GM12892 (cell line): ENCODE measurements at regions not wholly inside any gene's neighbourhood (a gene's known extent, or its start where the extent isn't known, plus 50 kb on each side); places are given as distances from the start of the nearest gene placed in this dataset.

Experiments
- DNase-seq: peaks from one replicate; pipeline ENCODE4 v3.0.0; 2011; ENCODE audit not compliant: insufficient read length
- FAIRE-seq: peaks from 2 replicates; lab custom pipeline; 2011; peaks lifted over from hg19 to GRCh38; lab: Jason Lieb, UNC
- POLR2A ChIP-seq: IDR thresholded peaks from 2 replicates; pipeline ENCODE4 v1.6.1; 2011; ENCODE audit warnings: low read depth, low read length, control low read depth
- POLR2AphosphoS5 ChIP-seq: IDR thresholded peaks from 2 replicates; pipeline ENCODE4 v1.6.1; 2011; ENCODE audit warnings: low read depth, low read length, control low read depth
- TAF1 ChIP-seq: IDR thresholded peaks from 2 replicates; pipeline ENCODE4 v1.6.1; 2011; ENCODE audit warnings: low read depth, mild to moderate bottlenecking, control low read depth, low read length, borderline replicate concordance

- TF ChIP-seq POLR2AphosphoS5 = no peak
- no peak for TF ChIP-seq POLR2A
- no peak for TF ChIP-seq TAF1
- DNase-seq (no peak), FAIRE-seq (no peak)
Measured at GRCh38 chr9:106626936-106627335, 236.0 kb upstream of the ZNF462 start.

- DNase-seq = no peak
- TF ChIP-seq POLR2AphosphoS5 = no peak
- no peak for TF ChIP-seq POLR2A
- no peak for TF ChIP-seq TAF1
- FAIRE-seq = no peak
Measured at GRCh38 chr9:106632621-106633020, 230.3 kb upstream of the ZNF462 start.

GRCh38 chr9:106634183-106634582 lies 228.8 kb upstream of the ZNF462 start:
- TF ChIP-seq TAF1 (no peak), POLR2A (no peak), POLR2AphosphoS5 (no peak)
- DNase-seq (no peak), FAIRE-seq (no peak)

GRCh38 chr9:106634641-106635040 lies 228.3 kb upstream of the ZNF462 start:
- DNase-seq (no peak), FAIRE-seq (no peak)

GRCh38 chr9:106637486-106637885 lies 225.5 kb upstream of the ZNF462 start:
- no peak for FAIRE-seq
- DNase-seq = no peak
- TF ChIP-seq TAF1 (no peak), POLR2AphosphoS5 (no peak), POLR2A (no peak)

More at GRCh38 chr9:106634641-106635040, 228.3 kb upstream of the ZNF462 start:
- TF ChIP-seq POLR2AphosphoS5 = no peak
- TF ChIP-seq TAF1 = no peak
- no peak for TF ChIP-seq POLR2A

- TF ChIP-seq TAF1 = no peak
- TF ChIP-seq POLR2A = no peak
- TF ChIP-seq POLR2AphosphoS5 = no peak
- FAIRE-seq (no peak), DNase-seq (no peak)
Measured at GRCh38 chr9:106639873-106640568, 222.9 kb upstream of the ZNF462 start.

- TF ChIP-seq POLR2AphosphoS5 (no peak), TAF1 (no peak), POLR2A (no peak)
- DNase-seq (no peak), FAIRE-seq (no peak)
Measured at GRCh38 chr9:106643211-106643930, 219.6 kb upstream of the ZNF462 start.

- TF ChIP-seq TAF1 (no peak), POLR2A (no peak), POLR2AphosphoS5 (no peak)
- FAIRE-seq = no peak
- no peak for DNase-seq
Measured at GRCh38 chr9:106644661-106645060, 218.3 kb upstream of the ZNF462 start.

- TF ChIP-seq POLR2A = no peak
- TF ChIP-seq TAF1 = no peak
- TF ChIP-seq POLR2AphosphoS5 = no peak
- FAIRE-seq (no peak), DNase-seq (no peak)
Measured at GRCh38 chr9:106648799-106649198, 214.2 kb upstream of the ZNF462 start.

- DNase-seq = no peak
- FAIRE-seq = no peak
- TF ChIP-seq POLR2A (no peak), TAF1 (no peak), POLR2AphosphoS5 (no peak)
Measured at GRCh38 chr9:106649664-106650063, 213.3 kb upstream of the ZNF462 start.

- no peak for FAIRE-seq
- no peak for TF ChIP-seq POLR2A
- TF ChIP-seq POLR2AphosphoS5 = no peak
- no peak for DNase-seq
Measured at GRCh38 chr9:106653213-106653612, 209.8 kb upstream of the ZNF462 start.

GRCh38 chr9:106655966-106656365 lies 207.0 kb upstream of the ZNF462 start:
- no peak for TF ChIP-seq TAF1
- TF ChIP-seq POLR2A = no peak
- TF ChIP-seq POLR2AphosphoS5 = no peak
- FAIRE-seq = no peak
- DNase-seq = no peak

GRCh38 chr9:106657926-106658325 lies 205.0 kb upstream of the ZNF462 start:
- DNase-seq (no peak), FAIRE-seq (no peak)
- TF ChIP-seq POLR2AphosphoS5 (no peak), POLR2A (no peak), TAF1 (no peak)
